Tongue (tissue), 1 donor: ENCODE measurements at regions not wholly inside any gene's neighbourhood (a gene's known extent, or its start where the extent isn't known, plus 50 kb on each side); places are given as distances from the start of the nearest gene placed in this dataset.

ENCODE experiments used
- DNase-seq: peaks from one replicate; pipeline ENCODE4 v3.0.0-alpha.2; 2015

DNA sequence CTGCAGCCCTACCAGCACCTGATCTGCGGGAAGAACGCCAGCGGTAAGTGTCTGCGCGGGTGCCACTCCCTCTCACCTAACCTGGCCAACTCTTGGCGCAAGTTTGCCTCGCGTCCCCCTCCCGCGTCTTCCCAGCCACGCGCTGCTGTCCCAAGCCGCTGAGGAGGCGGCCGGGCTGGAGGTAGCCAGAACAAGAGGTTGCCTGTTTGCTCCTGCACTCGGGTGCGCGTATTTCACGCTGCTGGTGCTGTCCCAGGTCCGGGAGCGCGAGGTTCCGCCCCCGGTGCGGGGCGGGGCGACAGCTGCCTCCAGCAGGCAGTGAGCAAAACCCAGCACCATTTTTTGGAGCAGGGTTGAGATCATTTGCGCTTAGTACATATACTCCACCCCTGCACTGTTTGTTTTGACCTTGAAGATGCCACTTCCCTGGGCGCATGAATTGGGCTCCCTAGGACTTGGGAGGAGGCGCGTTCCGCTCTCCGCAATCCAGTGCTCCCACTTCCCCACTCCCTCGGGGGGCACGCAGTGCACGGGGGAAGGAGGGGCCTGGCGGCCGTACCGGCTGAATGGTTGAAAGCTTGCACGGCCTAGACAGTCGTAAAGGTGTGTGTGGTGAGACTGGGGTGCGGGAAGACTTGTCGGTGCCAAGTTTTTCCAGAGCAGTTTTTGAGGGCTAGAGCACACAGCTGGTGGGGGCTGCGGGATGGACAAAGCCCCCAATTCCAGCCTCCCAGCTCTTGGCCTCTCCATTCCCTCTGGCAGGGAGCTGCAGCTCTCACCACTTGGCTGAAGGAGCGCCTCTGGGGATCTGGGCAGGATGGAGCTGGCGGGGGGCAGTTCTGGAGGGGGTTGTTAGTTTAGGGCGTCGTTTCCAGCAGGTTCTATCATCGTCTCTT, 226.9 kb upstream of the CRY1 start:
- DNase-seq: peak; percentile 76

- DNase-seq: peak; percentile 73
These were observed 227.7 kb upstream of the CRY1 start for GRCh38 chr12:107320929-107321631.

DNA sequence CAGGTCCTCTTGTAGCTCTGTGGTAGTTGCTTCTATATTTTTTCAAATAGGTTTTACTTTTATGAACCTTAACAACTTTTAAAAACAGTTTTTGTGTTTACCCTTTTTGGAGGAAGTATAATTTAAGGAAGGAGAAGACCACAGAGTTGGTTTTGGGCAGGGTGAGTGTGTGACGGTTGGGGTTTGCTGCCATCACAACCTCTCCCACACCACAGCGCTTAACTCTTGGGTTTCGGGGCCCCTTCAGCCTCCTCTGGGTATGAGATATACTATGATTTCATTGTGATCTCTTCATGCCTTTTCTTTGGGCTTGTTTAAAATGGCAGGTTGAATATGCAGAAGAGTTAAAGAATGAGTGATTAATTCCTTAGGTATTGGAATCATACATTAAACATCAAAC, 228.7 kb upstream of the CRY1 start:
- DNase-seq: no peak

- no peak for DNase-seq
These were observed 231.8 kb upstream of the CRY1 start for GRCh38 chr12:107325075-107325608.

GRCh38 chr12:107326237-107326636, 232.9 kb upstream of the CRY1 start:
- DNase-seq: no peak

- DNase-seq: no peak
These were observed 234.4 kb upstream of the CRY1 start for GRCh38 chr12:107327651-107328182.

DNA sequence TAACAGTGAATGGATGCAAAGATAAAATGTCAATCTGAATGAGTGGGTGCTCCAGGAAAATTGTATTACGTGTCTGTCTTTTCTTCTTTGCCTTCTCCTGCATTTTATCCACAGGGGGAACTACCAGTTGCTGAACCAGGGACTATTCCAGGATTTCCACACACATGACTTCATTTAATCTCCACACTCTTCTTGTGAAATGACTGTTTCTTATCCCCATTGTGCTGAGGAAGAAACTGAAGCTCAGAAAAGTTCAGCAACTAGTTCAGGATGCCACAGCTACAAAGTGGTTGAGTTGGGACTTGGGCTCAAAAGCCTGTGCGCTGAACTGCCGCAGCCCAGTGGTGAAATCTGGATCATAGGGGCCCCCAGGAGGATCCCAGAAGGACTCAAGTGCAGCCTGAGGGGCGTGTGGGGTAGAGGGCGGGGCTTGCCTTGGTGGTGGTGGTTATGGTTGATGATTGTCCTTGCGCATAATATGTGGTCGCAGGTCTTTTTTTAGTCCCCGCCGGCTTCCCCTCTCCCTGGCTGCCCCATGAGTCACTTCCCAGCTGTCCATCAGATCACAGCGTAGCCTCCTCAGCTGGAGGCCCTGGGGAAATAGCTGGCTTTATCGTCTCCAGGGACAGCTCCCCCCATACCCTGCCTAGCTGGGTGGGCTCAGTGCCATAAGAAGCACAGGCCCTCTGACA, 235.2 kb upstream of the CRY1 start:
- DNase-seq: peak; percentile 28

DNA sequence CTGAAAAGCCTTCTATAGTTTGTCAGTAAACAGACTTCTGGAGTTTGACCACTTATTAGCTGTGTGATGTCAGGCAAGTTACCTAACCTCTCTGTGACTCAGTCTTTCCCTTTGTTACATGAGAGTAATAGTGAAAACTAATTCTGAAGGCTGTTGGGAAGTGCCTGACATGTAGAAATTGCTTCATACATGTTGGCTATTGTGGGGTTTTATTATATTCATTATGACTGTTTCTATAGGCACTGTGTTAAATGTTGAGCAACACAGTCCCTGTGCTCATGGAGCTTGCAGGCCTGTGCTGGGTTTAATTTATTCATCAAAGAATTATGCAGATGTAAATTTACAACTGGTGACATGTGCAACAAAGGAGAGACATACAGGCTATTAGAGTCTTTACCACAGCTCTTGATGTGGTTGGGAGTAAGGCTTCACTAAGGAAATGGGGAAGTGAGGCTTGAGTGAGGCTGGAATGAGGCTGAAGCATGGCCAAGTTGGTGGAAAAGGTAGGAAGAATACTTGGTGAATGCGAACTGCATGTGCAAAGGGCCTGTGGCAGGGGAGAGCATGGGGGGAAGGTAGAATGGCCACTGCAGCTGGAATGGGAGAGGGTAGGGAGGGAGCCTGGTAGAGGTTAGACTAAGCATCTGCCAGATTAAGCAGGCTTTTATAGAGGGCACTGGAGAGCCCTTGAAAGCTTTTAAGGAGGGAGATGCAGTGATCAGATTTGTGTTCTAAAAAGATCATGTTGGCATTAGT, 236.4 kb upstream of the CRY1 start:
- no peak for DNase-seq

GRCh38 chr12:107330831-107331431, 237.6 kb upstream of the CRY1 start:
- DNase-seq: no peak

DNA sequence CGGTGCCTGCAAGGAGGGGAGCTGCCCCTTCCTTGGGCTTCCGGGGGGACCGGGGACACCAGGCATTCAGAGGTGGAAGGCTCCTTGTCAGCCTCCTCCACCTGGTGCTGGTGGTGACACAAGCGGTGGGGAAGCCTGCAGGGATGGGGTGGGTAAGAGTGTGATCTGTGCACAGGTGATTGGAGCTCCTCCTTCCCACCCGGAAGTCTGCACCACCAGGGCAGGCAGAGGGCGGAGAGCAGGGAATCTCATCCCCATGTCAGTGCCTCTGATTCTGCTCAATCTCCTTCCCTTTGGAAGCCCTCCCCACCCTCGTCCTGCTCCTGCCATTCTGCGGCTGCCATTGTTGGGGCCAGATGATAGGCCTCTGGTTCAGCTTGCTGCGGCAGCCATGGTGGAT, 238.1 kb upstream of the CRY1 start:
- DNase-seq: no peak

- no peak for DNase-seq
These were observed 238.6 kb upstream of the CRY1 start for GRCh38 chr12:107331912-107332311.

DNA sequence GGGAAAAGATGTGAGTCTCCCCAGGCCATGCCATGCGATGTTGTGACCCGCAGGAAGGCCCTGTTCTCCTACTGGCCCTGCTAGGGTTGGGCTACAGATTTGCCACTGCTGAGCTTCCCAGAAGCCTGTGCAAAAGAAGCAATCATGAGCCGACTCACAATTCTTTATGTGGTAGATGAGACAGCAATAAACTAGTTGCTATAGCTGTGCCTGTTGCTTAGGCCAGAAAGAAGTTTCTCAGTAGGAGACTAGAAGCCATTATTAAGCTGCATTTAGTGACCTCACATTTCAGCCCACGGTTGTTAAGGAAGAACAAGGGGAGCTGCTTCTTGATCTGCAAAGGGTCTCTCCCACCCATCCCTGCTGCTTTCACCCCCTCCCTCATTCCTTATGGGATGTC, 239.4 kb upstream of the CRY1 start:
- DNase-seq: no peak

DNA sequence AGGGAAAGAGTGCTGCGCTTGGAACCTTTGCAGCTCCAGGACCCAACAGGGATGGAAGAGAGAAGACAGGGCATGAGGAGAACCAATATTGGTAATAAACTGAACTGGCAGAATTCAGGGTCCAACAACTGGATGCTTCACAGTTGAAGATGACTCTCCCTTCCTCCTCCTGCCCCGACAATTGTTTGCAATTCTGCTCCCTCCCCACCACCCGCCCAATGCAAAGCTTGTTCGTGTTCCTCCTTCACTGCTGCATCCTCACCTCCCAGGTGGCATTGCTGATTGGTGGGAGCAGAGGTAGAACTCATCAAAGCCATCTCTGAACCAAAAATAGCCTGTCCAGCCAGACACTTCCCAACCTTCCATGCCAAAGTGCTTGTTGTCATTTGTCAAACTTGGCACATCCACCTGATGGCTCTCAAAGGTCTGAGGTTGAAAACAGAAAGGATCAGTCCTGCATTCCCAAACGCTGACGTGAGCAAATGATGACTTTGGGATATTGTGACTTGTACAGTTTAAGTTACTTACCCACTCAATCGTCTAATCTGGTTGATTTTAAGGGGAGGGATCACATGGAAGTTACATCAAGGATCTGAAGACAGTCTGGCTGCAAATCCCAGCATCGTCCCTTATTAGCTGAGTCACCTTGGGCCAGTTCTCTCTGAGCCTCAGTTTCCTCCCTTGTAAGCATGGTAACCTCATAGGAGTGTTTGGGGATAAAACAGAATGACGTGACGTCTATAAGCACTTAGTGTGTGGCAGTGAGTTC, 242.6 kb upstream of the CRY1 start:
- DNase-seq: no peak

DNA sequence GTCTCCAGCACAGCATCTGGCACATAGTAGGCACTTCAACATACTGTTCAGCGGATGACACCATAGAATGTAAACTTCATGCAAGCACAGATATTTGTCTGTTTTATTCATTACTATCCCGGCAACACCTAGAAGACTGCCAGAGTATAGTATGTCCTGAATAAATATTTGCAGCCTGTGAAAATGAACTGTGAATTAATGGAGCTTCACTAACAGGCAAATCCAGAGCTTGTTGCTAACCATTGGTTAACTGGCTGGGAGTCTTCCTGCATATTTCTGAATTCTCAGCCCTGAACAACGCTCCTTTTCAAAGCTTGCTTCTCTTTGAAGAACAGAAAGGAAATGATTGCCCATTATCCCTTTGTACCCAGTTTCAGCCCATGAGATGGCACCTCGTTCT, 243.3 kb upstream of the CRY1 start:
- no peak for DNase-seq

DNA sequence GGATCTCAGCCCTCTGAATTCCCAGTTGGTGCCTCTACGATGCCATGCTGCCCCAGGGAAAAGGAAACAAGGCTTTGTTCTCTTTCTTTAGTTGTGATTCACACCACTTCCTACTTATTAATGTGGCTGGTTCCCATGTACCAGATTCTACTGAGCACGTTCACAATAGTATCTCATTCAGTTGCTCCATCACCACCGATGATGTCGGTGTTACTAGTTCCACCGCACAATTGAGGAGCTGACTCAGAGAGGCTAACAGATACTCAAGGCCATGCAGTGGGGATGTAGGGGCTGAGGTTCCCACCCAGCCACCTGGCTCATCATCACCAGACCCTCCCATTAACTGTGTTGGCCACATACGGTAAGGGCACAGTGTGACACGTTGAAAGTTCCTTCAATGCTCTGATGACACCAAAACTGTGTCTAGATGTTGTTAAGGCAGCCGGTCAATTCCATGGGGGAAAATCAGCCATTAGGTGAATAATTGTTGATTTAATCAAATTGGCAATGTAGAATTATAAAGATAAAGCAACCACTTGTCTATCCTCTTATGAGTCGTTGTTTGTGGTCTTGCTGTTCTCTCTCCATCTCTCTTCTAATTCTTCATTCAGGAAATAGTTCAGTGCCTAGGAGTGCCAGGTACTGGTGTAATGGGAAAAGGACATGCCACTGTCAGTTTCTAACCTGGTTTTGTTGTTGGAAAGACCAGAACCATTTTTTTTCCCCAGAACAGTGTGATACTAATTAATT, 244.2 kb upstream of the CRY1 start:
- DNase-seq: no peak

- DNase-seq: no peak
These were observed 246.1 kb upstream of the CRY1 start for GRCh38 chr12:107339487-107339886.

DNA sequence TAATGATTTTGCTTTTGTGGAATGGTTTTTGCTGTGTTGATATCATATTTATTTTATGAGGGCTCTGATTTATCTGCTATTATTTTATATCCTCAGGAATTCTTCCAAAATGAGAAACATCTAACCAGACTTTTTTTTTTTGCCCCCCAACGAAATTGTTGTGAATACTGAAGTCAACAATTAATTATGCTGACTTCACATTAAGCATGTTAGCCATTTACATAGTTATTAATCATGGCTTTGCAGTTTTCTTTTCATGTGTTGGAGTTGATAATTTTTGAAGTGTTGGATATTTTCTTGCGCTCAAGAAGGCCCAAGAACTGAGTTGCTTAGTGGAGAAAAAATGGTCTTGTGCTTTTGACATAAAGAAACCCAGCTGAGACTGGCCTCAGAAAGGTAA, 246.6 kb upstream of the CRY1 start:
- no peak for DNase-seq

DNA sequence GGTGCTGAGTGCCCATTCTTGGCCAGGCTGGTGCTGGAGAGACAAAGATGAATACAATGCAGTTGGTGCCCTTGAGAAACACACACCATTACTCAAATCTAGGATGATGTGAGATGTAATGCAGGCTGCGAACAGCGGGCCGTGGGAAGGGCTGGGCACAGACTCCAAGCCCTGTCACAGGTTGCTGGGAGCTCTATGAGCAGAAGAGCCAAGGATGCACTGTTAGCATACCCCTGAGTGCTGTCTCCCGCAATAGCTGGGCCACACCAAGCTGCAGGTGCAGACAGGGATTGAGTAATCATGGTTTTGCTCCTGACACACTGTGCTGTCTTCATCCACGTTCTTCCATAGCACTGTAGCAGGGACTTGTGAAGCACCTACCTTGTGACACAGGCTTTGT, 247.5 kb upstream of the CRY1 start:
- DNase-seq: no peak

DNA sequence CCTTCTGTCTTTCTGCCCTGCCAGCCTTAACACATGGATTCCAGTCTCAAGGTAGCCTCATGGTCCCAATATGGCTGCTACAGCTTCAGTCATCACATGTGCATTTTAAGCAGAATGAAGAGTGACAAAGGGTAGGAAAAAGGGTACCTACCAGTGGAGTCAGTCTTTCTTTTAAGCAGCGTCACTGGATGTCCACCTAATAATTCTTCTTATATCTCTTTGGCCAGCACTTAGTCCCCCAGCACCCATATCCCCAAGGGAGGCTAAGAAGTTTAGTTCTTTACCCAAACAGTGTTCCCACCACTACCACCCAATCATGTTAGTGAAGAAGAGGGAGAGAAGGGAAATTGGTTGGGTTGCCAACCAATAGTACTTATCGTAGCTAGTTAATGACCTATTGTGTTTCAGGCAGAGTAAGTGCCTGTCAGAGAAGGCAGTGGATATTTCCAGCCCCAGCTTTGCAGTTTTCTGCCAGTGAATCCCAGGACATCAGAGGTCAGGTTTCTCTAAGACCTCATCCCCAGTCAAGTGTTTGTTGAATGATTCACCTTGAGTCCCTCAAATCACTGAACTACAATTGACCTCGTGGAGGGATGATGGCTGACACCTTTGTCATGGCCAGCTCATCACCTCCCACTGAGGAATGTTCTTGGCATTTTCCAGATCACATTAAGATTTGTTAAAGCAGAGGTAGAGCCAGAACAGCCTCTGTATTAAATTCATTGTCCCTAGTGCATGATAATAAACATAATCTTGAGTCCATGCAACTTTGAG, 250.9 kb upstream of the CRY1 start:
- no peak for DNase-seq
